NCI-H2196 treated with DMSO at 0.1 percent for 48 hours (cell line): ENCODE measurements at regions not wholly inside any gene's neighbourhood (a gene's known extent, or its start where the extent isn't known, plus 50 kb on each side); places are given as distances from the start of the nearest gene placed in this dataset.

Experiments used
- DNase-seq: peaks from one replicate; lab custom pipeline; 2025; ENCODE audit not compliant: unreplicated experiment; lab: John Stamatoyannopoulos, UW

- no peak for DNase-seq
These were observed 90.2 kb downstream of the KCTD12 start for GRCh38 chr13:76795701-76796695.

- no peak for DNase-seq
These were observed 93.4 kb downstream of the KCTD12 start for GRCh38 chr13:76792731-76793347.

- no peak for DNase-seq
These were observed 95.0 kb downstream of the KCTD12 start for GRCh38 chr13:76790980-76791819.

- DNase-seq: no peak
These were observed 95.7 kb downstream of the KCTD12 start for GRCh38 chr13:76790526-76790925.

- no peak for DNase-seq
These were observed 102.4 kb downstream of the KCTD12 start for GRCh38 chr13:76783798-76784197.

GRCh38 chr13:76778853-76779252 lies 107.4 kb downstream of the KCTD12 start:
- no peak for DNase-seq

- no peak for DNase-seq
These were observed 109.1 kb downstream of the KCTD12 start for GRCh38 chr13:76777096-76777495.

GRCh38 chr13:76775088-76775740 lies 111.0 kb downstream of the KCTD12 start:
- no peak for DNase-seq

- DNase-seq: no peak
These were observed 112.6 kb downstream of the KCTD12 start for GRCh38 chr13:76773448-76774094.

GRCh38 chr13:76772241-76772640 lies 114.0 kb downstream of the KCTD12 start:
- DNase-seq: no peak

- no peak for DNase-seq
These were observed 116.9 kb downstream of the KCTD12 start for GRCh38 chr13:76769271-76769791.

- DNase-seq: no peak
These were observed 117.8 kb downstream of the KCTD12 start for GRCh38 chr13:76768384-76768783.

- DNase-seq: no peak
These were observed 121.3 kb downstream of the KCTD12 start for GRCh38 chr13:76764916-76765315.

- DNase-seq: no peak
These were observed 121.8 kb downstream of the KCTD12 start for GRCh38 chr13:76764429-76764828.

- DNase-seq: no peak
These were observed 123.5 kb downstream of the KCTD12 start for GRCh38 chr13:76762721-76763120.

- no peak for DNase-seq
These were observed 126.3 kb downstream of the KCTD12 start for GRCh38 chr13:76759877-76760276.

- no peak for DNase-seq
These were observed 127.5 kb downstream of the KCTD12 start for GRCh38 chr13:76758738-76759137.

- no peak for DNase-seq
These were observed 127.9 kb downstream of the KCTD12 start for GRCh38 chr13:76758257-76758656.

- no peak for DNase-seq
These were observed 129.8 kb downstream of the KCTD12 start for GRCh38 chr13:76756451-76756850.

GRCh38 chr13:76754414-76754813 lies 131.8 kb downstream of the KCTD12 start:
- DNase-seq: no peak
